Peyer's patch (tissue), 4 donors: ENCODE measurements at regions not wholly inside any gene's neighbourhood (a gene's known extent, or its start where the extent isn't known, plus 50 kb on each side); places are given as distances from the start of the nearest gene placed in this dataset.

Experiments used
- POLR2A ChIP-seq, 2 donors: fragments of 450-650 bp; IDR thresholded peaks; one replicate each; pipeline ENCODE4 v1.5.1; 2017; ENCODE audit warnings: antibody characterized with exemption in 2 of 2, mild to moderate bottlenecking in 2 of 2, moderate library complexity in 2 of 2
- TF ChIP-seq, protein P1 (sequence below), 6 experiments: fragments of 450-650 bp in 4 of 6; fragments of 200-600 bp in 2 of 6; sonication (generic) in 1 of 6; IDR thresholded peaks; one replicate each; pipeline ENCODE4 v1.5.1; 2017 to 2019; ENCODE audit warnings: antibody characterized with exemption in 6 of 6, mild to moderate bottlenecking in 3 of 6, moderate library complexity in 1 of 6

DNA sequence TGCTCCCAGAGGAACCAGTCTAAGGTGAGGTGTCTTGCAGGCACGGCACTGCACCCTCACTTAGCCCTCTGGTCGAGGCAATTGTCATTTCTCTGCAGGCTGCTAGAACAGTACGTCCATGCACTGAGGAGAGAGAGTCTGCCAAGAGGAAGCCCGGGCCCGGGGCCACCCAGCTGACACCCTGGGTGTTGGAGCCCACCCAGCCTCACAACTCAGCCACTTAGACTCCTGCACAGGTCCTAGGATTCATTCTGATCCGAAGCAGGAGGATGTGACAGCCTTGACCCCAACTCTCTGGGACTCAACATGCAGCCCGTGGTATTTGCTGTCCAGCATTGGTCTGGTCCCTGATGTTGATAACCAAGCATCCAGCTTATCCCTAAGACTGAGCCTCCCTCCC, 111.9 kb downstream of the ADSS2 start:
- TF ChIP-seq, protein P1, sequence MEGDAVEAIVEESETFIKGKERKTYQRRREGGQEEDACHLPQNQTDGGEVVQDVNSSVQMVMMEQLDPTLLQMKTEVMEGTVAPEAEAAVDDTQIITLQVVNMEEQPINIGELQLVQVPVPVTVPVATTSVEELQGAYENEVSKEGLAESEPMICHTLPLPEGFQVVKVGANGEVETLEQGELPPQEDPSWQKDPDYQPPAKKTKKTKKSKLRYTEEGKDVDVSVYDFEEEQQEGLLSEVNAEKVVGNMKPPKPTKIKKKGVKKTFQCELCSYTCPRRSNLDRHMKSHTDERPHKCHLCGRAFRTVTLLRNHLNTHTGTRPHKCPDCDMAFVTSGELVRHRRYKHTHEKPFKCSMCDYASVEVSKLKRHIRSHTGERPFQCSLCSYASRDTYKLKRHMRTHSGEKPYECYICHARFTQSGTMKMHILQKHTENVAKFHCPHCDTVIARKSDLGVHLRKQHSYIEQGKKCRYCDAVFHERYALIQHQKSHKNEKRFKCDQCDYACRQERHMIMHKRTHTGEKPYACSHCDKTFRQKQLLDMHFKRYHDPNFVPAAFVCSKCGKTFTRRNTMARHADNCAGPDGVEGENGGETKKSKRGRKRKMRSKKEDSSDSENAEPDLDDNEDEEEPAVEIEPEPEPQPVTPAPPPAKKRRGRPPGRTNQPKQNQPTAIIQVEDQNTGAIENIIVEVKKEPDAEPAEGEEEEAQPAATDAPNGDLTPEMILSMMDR (IDR thresholded peaks at IDR 0.05): no peak
- TF ChIP-seq POLR2A (IDR thresholded peaks at IDR 0.05): no peak
